ENCODE measurements at regions not wholly inside any gene's neighbourhood (a gene's known extent, or its start where the extent isn't known, plus 50 kb on each side); places are given as distances from the start of the nearest gene placed in this dataset.

DNA sequence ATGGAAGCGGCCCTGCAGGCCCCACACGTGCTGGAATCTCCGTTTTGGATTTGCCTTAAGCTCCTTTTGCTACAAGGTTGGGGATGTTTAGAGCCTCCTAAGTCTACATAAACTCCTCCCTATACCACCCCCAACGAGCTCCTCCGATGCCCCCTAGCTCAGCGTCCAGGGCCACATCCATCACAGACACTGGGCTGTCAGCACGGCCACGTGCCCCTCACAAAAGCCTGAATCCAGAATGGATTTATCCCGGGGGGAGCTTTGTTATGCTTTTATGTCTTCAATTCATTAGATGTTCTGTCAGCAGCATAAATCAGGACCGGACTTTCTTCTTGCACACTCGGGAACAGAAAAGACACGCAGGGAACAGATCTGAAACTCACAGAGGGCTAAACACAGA lies 52.6 kb upstream of the CD82 start:
- Histone ChIP-seq H3K27me3 (no peaks in the 10 kb centered on the region), H3K9me3 (no peaks in the 10 kb centered on the region), H3K4me1 (no peaks in the 10 kb centered on the region), H3K27ac (no peak overlapping the region), H3K36me3 (replicated peaks in 1 of 2; ENCODE audit: insufficient read depth in 1 of 2, low read depth in 2 of 2) (no peaks in the 10 kb centered on the region), H3K4me3 (no peak overlapping the region)
- 52 to 54% methylated on average over 12 of the region's 12 CpGs for WGBS, 2 donors
- DNase-seq (no peak), ATAC-seq (no peak)
- TF ChIP-seq POLR2A (IDR thresholded peaks at IDR 0.05), result no peak
- TF ChIP-seq, protein P1, sequence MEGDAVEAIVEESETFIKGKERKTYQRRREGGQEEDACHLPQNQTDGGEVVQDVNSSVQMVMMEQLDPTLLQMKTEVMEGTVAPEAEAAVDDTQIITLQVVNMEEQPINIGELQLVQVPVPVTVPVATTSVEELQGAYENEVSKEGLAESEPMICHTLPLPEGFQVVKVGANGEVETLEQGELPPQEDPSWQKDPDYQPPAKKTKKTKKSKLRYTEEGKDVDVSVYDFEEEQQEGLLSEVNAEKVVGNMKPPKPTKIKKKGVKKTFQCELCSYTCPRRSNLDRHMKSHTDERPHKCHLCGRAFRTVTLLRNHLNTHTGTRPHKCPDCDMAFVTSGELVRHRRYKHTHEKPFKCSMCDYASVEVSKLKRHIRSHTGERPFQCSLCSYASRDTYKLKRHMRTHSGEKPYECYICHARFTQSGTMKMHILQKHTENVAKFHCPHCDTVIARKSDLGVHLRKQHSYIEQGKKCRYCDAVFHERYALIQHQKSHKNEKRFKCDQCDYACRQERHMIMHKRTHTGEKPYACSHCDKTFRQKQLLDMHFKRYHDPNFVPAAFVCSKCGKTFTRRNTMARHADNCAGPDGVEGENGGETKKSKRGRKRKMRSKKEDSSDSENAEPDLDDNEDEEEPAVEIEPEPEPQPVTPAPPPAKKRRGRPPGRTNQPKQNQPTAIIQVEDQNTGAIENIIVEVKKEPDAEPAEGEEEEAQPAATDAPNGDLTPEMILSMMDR (IDR thresholded peaks at IDR 0.05), result no peak
- intact Hi-C loops (cut with DNase I), result no loop called here

DNA sequence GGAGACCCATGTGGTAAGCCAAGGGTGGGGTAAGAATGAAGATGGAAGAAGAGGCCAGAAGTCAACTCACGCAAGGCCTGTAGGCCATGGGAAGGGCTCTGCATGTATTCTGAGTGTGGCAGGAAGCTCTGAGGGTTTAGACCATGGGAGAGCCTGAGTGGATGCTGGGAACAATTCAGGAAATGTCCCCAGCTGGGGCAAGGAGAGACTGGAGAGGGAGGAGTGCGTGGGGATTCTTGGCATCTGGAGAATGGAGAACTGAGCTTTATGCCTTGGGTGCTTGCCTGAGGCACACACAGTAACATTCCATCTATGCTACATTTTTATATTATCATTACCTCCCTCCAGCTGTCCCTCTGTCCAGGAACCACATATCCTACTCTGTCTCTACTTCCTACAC lies 50.4 kb upstream of the CD82 start:
- ATAC-seq (no peak), DNase-seq (no peak)
- no peaks in the 10 kb centered on the region for H3K36me3 ChIP-seq (replicated peaks in 1 of 2; ENCODE audit: insufficient read depth in 1 of 2, low read depth in 2 of 2)
- no peak overlapping the region for H3K4me3 ChIP-seq
- H3K27ac ChIP-seq, result no peak overlapping the region
- WGBS, 2 donors, result 91 to 94% methylated on average over 2 of the region's 2 CpGs
- intact Hi-C loops (cut with DNase I), result no loop called here
- TF ChIP-seq POLR2A (IDR thresholded peaks at IDR 0.05), result no peak
- no peaks in the 10 kb centered on the region for H3K4me1 ChIP-seq
- no peaks in the 10 kb centered on the region for H3K9me3 ChIP-seq
- H3K27me3 ChIP-seq, result no peaks in the 10 kb centered on the region
